KG1 (cell line): ENCODE measurements at regions not wholly inside any gene's neighbourhood (a gene's known extent, or its start where the extent isn't known, plus 50 kb on each side); places are given as distances from the start of the nearest gene placed in this dataset.

Source experiments
- DNase-seq: peaks from one replicate; lab custom pipeline; 2025; lab: John Stamatoyannopoulos, UW

- DNase-seq: no peak
Measured at GRCh38 chr9:119092125-119092524, 277.1 kb downstream of the BRINP1 start.

DNA sequence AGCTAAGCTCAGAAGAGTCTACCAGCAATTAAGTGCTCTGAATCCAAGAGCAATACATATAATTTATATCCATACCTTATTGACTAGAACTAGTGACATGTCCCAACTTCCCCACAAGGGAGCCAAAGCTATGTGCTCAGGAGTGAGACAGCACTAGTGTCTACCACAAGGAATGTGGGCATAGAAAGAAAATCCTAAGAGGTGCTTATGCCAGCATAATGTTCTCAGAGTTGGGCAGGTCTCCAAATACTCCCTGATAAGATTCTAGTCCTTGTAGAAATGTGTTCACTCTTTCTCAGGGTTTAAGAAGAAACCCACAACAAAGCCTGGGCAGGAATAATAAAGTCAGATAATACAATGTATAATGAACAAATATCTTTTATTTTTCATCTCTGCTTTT, 275.1 kb downstream of the BRINP1 start:
- DNase-seq: no peak

- no peak for DNase-seq
Measured at GRCh38 chr9:119095072-119095471, 274.2 kb downstream of the BRINP1 start.

- DNase-seq: no peak
Measured at GRCh38 chr9:119101048-119101447, 268.2 kb downstream of the BRINP1 start.

DNA sequence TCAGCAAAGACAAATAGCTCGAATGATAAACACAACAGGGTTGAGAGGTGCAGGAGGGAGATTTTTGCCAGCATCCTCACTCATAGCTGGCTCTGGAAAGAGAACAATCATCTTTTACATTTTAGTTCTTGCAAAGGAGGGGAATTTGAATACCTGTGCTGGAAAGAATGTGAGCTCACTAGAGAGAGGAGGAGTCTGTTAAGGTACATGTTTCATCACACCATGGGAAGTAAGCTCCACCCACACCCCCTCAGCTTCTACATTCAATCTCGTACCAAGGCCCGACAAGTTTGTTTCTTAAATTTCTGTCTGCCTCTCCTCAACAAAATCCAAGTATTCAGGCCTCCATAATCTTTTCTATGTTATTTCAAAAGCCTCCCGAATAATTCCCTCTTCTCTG, 254.6 kb downstream of the BRINP1 start:
- DNase-seq: no peak
